Peyer's patch (tissue), 4 donors: ENCODE measurements at regions not wholly inside any gene's neighbourhood (a gene's known extent, or its start where the extent isn't known, plus 50 kb on each side); places are given as distances from the start of the nearest gene placed in this dataset.

ENCODE experiments used
- CTCF ChIP-seq, 6 experiments: fragments of 450-650 bp in 4 of 6; fragments of 200-600 bp in 2 of 6; sonication (generic) in 1 of 6; IDR thresholded peaks; one replicate each; pipeline ENCODE4 v1.5.1; 2017 to 2019; ENCODE audit warnings: antibody characterized with exemption in 6 of 6, mild to moderate bottlenecking in 3 of 6, moderate library complexity in 1 of 6
- POLR2A ChIP-seq, 2 donors: fragments of 450-650 bp; IDR thresholded peaks; one replicate each; pipeline ENCODE4 v1.5.1; 2017; ENCODE audit warnings: antibody characterized with exemption in 2 of 2, mild to moderate bottlenecking in 2 of 2, moderate library complexity in 2 of 2

- TF ChIP-seq CTCF (IDR thresholded peaks at IDR 0.05) (no peak), POLR2A (IDR thresholded peaks at IDR 0.05) (no peak)
These were observed 228.2 kb upstream of the CCNH start for GRCh38 chr5:87640902-87641301.
